Stimulated activated CD4-positive, alpha-beta T cell treated with anti-CD3 and anti-CD28 coated beads, Interleukin-4, amount 100 ng/mL, for 24 hours (primary cell): ENCODE measurements at regions not wholly inside any gene's neighbourhood (a gene's known extent, or its start where the extent isn't known, plus 50 kb on each side); places are given as distances from the start of the nearest gene placed in this dataset.
"Not testable (repeated sequence)": the region's sequence is repeated elsewhere in the genome, so short reads cannot be mapped to it uniquely, and the experiment has no call there.

ENCODE experiments used
- DNase-seq: peaks from one replicate; pipeline ENCODE4 v3.0.0-alpha.2; 2020

GRCh38 chr6:27825848-27826611, 86.2 kb downstream of the OR2B2 start:
- DNase-seq: not testable (repeated sequence)

GRCh38 chr6:27825025-27825793, 87.0 kb downstream of the OR2B2 start:
- no peak for DNase-seq

GRCh38 chr6:27824211-27825024, 87.8 kb downstream of the OR2B2 start:
- DNase-seq: peak; percentile 22

GRCh38 chr6:27823714-27824210, 88.4 kb downstream of the OR2B2 start:
- peak; percentile 76 for DNase-seq

- DNase-seq: no peak
These were observed 95.3 kb downstream of the OR2B2 start for GRCh38 chr6:27816906-27817305.

GRCh38 chr6:27814665-27815424, 97.4 kb downstream of the OR2B2 start:
- peak; percentile 82 for DNase-seq

DNA sequence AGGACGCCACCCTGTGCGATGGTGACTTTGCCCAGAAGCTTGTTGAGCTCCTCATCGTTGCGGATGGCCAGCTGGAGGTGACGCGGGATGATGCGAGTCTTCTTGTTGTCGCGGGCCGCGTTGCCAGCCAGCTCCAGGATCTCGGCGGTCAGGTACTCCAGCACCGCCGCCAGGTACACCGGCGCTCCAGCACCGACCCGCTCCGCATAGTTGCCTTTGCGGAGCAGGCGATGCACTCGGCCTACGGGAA, 97.9 kb downstream of the OR2B2 start:
- DNase-seq: not testable (repeated sequence)

- no peak for DNase-seq
These were observed 99.2 kb downstream of the OR2B2 start for GRCh38 chr6:27812805-27813492.

GRCh38 chr6:27812078-27812804, 100.0 kb downstream of the OR2B2 start:
- no peak for DNase-seq

DNA sequence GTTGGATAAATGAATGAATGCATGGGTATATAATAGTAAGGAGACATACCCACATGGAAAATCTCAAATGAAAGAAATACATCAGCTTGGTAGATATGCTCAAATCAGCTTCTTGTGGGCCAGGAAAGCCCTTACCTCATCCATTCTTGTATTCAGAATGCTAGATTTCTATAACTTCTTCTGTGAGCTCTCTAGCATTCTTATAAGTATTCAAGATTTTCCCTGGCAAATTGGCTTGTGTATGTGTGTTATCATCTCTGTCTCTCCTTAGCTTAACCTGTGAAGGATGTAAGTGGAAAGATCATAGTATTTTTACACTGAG, 100.8 kb downstream of the OR2B2 start:
- DNase-seq: no peak

GRCh38 chr6:27810768-27811450, 101.3 kb downstream of the OR2B2 start:
- no peak for DNase-seq

- peak; percentile 71 for DNase-seq
These were observed 102.0 kb downstream of the OR2B2 start for GRCh38 chr6:27809939-27810767.

- DNase-seq: no peak
These were observed 102.9 kb downstream of the OR2B2 start for GRCh38 chr6:27809067-27809938.

- not testable (repeated sequence) for DNase-seq
These were observed 103.7 kb downstream of the OR2B2 start for GRCh38 chr6:27808242-27809066.

DNA sequence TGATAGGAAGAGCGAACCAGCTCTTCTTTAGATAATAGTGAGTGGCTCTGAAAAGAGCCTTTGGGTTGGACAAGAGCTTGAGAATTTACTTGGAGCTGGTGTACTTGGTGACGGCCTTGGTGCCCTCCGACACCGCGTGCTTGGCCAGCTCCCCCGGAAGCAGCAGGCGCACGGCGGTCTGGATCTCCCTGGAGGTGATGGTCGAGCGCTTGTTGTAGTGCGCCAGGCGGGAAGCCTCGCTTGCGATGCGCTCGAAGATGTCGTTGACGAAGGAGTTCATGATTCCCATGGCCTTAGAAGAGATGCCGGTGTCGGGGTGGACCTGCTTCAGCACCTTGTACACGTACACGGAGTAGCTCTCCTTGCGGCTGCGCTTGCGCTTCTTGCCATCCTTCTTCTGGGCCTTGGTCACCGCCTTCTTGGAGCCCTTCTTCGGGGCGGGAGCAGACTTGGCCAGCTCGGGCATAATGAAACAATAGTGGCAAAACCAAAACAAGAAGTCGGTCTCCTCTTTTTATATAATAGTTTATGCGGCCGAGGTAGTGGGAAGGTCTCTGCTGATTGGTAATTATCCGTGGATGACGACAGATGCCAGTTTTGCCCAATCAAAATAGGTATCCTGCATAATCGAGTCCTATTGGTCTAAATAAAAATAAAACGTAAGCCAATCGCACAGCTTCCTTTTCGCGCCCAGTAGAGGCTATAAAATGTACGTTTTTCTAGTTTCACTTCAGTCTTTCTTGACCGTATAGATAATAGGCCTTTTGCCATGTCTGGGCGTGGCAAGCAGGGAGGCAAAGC, 104.6 kb downstream of the OR2B2 start:
- DNase-seq: peak; percentile 71

- no peak for DNase-seq
These were observed 105.2 kb downstream of the OR2B2 start for GRCh38 chr6:27806981-27807440.

GRCh38 chr6:27805347-27805746, 106.8 kb downstream of the OR2B2 start:
- no peak for DNase-seq
